ENCODE measurements at regions not wholly inside any gene's neighbourhood (a gene's known extent, or its start where the extent isn't known, plus 50 kb on each side); places are given as distances from the start of the nearest gene placed in this dataset.

DNA sequence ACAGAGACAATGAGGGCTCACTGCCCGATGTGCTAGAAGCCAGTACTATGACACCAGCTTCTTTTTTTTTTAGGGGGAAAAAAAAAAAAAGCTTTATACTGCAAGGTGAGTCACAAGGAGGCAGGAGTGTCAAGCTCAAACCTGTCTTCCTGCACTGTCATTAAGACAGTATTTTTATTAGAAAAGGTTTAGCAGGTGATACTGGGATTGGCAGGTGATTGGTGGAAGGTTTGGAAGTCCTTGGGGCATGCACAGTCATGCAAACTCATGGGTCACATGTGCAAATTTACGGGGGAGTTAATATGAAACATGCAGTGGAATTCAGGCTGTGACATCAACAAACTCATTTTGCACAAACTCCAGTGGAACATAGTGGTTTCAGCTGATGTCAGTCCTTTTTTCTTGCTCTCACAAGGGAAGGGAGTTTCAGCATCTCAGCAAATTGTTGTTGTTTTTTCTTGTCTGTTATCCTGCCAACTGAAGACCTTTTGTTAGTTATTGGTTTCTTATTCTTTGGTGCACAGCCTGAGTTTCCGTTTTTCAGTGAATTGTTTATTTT, 530.6 kb downstream of the ANKRD7 start:
- dilution Hi-C loops (cut with MboI; ENCODE audit: extremely low pct_ligation_motif_present, low sequenced_read_pairs), result no loop called here
- peak overlapping the region; percentile 66 for H3K27ac ChIP-seq (ENCODE audit: control insufficient read depth, insufficient read depth, low read length)
- no peak overlapping the region for H3K9ac ChIP-seq (ENCODE audit: control insufficient read depth, extremely low read depth, insufficient read depth, low read length)
- H3K79me2 ChIP-seq (ENCODE audit: control insufficient read depth, insufficient read depth, low read length), result no peaks in the 10 kb centered on the region
- peak; percentile 94 for DNase-seq (ENCODE audit: low read depth, low spot score)
- H3K9me1 ChIP-seq (ENCODE audit: control insufficient read depth, extremely low read depth, insufficient read depth, low read length), result no peaks in the 10 kb centered on the region
- no peak overlapping the region for H2AFZ ChIP-seq (ENCODE audit: control insufficient read depth, low read length)
- no peaks in the 10 kb centered on the region for H3K36me3 ChIP-seq (ENCODE audit: control insufficient read depth in 2 of 2, extremely low read depth in 1 of 2, insufficient read depth in 2 of 2, low read length in 2 of 2)
- H4K20me1 ChIP-seq (ENCODE audit: control insufficient read depth, extremely low read depth, insufficient read depth, low read length), result no peaks in the 10 kb centered on the region
- peak; percentile 87 for FAIRE-seq
- peaks cover 14% of the 10 kb centered on the region for H3K4me1 ChIP-seq (ENCODE audit: control insufficient read depth, extremely low read depth, insufficient read depth, low read length)
- peak overlapping the region; percentile 73 for H3K4me2 ChIP-seq (ENCODE audit: control insufficient read depth, extremely low read depth, insufficient read depth, low read depth, low read length)
- no peak for TF ChIP-seq EZH2 (IDR thresholded peaks at IDR 0.05; ENCODE audit: low read length)
- TF ChIP-seq, protein P1, sequence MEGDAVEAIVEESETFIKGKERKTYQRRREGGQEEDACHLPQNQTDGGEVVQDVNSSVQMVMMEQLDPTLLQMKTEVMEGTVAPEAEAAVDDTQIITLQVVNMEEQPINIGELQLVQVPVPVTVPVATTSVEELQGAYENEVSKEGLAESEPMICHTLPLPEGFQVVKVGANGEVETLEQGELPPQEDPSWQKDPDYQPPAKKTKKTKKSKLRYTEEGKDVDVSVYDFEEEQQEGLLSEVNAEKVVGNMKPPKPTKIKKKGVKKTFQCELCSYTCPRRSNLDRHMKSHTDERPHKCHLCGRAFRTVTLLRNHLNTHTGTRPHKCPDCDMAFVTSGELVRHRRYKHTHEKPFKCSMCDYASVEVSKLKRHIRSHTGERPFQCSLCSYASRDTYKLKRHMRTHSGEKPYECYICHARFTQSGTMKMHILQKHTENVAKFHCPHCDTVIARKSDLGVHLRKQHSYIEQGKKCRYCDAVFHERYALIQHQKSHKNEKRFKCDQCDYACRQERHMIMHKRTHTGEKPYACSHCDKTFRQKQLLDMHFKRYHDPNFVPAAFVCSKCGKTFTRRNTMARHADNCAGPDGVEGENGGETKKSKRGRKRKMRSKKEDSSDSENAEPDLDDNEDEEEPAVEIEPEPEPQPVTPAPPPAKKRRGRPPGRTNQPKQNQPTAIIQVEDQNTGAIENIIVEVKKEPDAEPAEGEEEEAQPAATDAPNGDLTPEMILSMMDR (optimal IDR thresholded peaks at IDR 0.05 in 1 of 3, IDR thresholded peaks at IDR 0.05 in 1 of 3, conservative IDR thresholded peaks at IDR 0.05 in 1 of 3; ENCODE audit: extremely low read depth in 1 of 3, insufficient read depth in 2 of 3, low read length in 3 of 3), result no peak
- H3K27me3 ChIP-seq (ENCODE audit: control insufficient read depth, extremely low read depth, insufficient read depth, low read length), result no peaks in the 10 kb centered on the region
- no peaks in the 10 kb centered on the region for H3K9me3 ChIP-seq (ENCODE audit: control insufficient read depth, low read depth, low read length)
- peak overlapping the region in 1 of 3 experiments; percentile 36 for H3K4me3 ChIP-seq (ENCODE audit: control insufficient read depth in 2 of 3, extremely low read depth in 1 of 3, insufficient read depth in 2 of 3, low read depth in 1 of 3, low read length in 3 of 3)

DNA sequence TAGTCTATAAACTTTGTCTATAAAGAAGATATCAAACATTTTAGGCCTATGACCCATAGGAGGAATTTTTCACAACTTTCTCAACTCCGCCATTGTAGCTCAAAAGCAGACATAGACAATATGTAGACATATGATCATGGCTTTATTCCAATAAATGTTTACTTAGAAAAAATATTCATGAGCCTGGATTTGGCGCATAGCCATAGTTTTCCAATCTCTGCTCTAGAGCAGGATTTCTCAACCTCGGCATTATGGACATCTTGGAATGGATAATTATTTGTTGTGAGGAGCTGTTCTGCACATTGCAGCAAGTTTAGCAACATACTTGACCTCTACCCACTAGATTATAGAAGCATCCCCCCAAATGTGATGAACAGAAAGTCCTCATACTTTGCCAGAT, 532.6 kb downstream of the ANKRD7 start:
- H3K9me1 ChIP-seq (ENCODE audit: control insufficient read depth, extremely low read depth, insufficient read depth, low read length), result no peaks in the 10 kb centered on the region
- TF ChIP-seq, protein P1 (optimal IDR thresholded peaks at IDR 0.05 in 1 of 3, IDR thresholded peaks at IDR 0.05 in 1 of 3, conservative IDR thresholded peaks at IDR 0.05 in 1 of 3; ENCODE audit: extremely low read depth in 1 of 3, insufficient read depth in 2 of 3, low read length in 3 of 3), result no peak
- no peak for TF ChIP-seq EZH2 (IDR thresholded peaks at IDR 0.05; ENCODE audit: low read length)
- no peak overlapping the region for H3K9ac ChIP-seq (ENCODE audit: control insufficient read depth, extremely low read depth, insufficient read depth, low read length)
- H3K4me2 ChIP-seq (ENCODE audit: control insufficient read depth, extremely low read depth, insufficient read depth, low read depth, low read length), result no peak overlapping the region
- no peaks in the 10 kb centered on the region for H3K79me2 ChIP-seq (ENCODE audit: control insufficient read depth, insufficient read depth, low read length)
- no peak overlapping the region for H3K27ac ChIP-seq (ENCODE audit: control insufficient read depth, insufficient read depth, low read length)
- no peaks in the 10 kb centered on the region for H3K36me3 ChIP-seq (ENCODE audit: control insufficient read depth in 2 of 2, extremely low read depth in 1 of 2, insufficient read depth in 2 of 2, low read length in 2 of 2)
- H2AFZ ChIP-seq (ENCODE audit: control insufficient read depth, low read length), result no peak overlapping the region
- H3K4me3 ChIP-seq (ENCODE audit: control insufficient read depth in 2 of 3, extremely low read depth in 1 of 3, insufficient read depth in 2 of 3, low read depth in 1 of 3, low read length in 3 of 3), result no peak overlapping the region
- H3K9me3 ChIP-seq (ENCODE audit: control insufficient read depth, low read depth, low read length), result no peaks in the 10 kb centered on the region
- DNase-seq (ENCODE audit: low read depth, low spot score) (no peak), FAIRE-seq (no peak)
- no peaks in the 10 kb centered on the region for H4K20me1 ChIP-seq (ENCODE audit: control insufficient read depth, extremely low read depth, insufficient read depth, low read length)
- H3K27me3 ChIP-seq (ENCODE audit: control insufficient read depth, extremely low read depth, insufficient read depth, low read length), result no peaks in the 10 kb centered on the region
- H3K4me1 ChIP-seq (ENCODE audit: control insufficient read depth, extremely low read depth, insufficient read depth, low read length), result peaks cover 14% of the 10 kb centered on the region
- dilution Hi-C loops (cut with MboI; ENCODE audit: extremely low pct_ligation_motif_present, low sequenced_read_pairs), result no loop called here

Measured in keratinocyte (primary cell).